A549 (cell line): ENCODE measurements at regions not wholly inside any gene's neighbourhood (a gene's known extent, or its start where the extent isn't known, plus 50 kb on each side); places are given as distances from the start of the nearest gene placed in this dataset.

Experiments used
- ATAC-seq, 2 experiments: fragments of 200-7000 bp in 1 of 2; fragments of >200 bp in 1 of 2; cut with Nextera tagmentation in 1 of 2; cut with Tn5 transposase in 1 of 2; 3 replicates each; pipeline versions ENCODE4 v1.8.0 to v1.9.1; 2018 to 2020; ENCODE audit warnings: mild to moderate bottlenecking in 1 of 2, moderate library complexity in 1 of 2
- CTCF ChIA-PET: fragments of 300-600 bp; sonication (Branson Sonifier 250); formaldehyde crosslinking; extraction: SDS; loops from one replicate; lab custom pipeline; 2021; ENCODE audit warnings: antibody characterized with exemption, inconsistent platforms; lab: Yijun Ruan, JAX
- POLR2A ChIA-PET: fragments of 350-600 bp; formaldehyde crosslinking; extraction: SDS; loops from one replicate; lab custom pipeline; 2021; ENCODE audit warnings: antibody characterized with exemption, inconsistent platforms; lab: Yijun Ruan, JAX
- DNase-seq, 2 experiments: peaks; one replicate each; pipeline versions ENCODE4 v3.0.0 to v3.0.0-alpha.2; 2011 to 2016; ENCODE audit warnings: low read depth in 1 of 2, low spot score in 1 of 2
- FAIRE-seq: peaks from 2 replicates; lab custom pipeline; 2011; peaks lifted over from hg19 to GRCh38; lab: Jason Lieb, UNC
- H3K27ac ChIP-seq, 2 experiments: fragments of >200 bp; sonication (Bioruptor Twin); formaldehyde crosslinking; 3 replicates each; pipeline ENCODE4 v1.5.1; 2016 to 2017
- H3K4me1 ChIP-seq: fragments of >200 bp; sonication (Bioruptor Twin); formaldehyde crosslinking; 3 replicates; pipeline ENCODE4 v1.6.1; 2016
- H3K4me2 ChIP-seq: fragments of >200 bp; sonication (Bioruptor Twin); formaldehyde crosslinking; 3 replicates; pipeline ENCODE4 v1.6.1; 2016
- H3K4me3 ChIP-seq: fragments of >200 bp; sonication (Bioruptor Twin); formaldehyde crosslinking; 3 replicates; pipeline ENCODE4 v1.5.1; 2016
- H3K9me3 ChIP-seq: fragments of >200 bp; sonication (Bioruptor Twin); formaldehyde crosslinking; 3 replicates; pipeline ENCODE4 v1.6.1; 2016
- CBX8 ChIP-seq: fragments of 200-600 bp; sonication (generic); IDR thresholded peaks from 2 replicates; pipeline ENCODE4 v1.6.1; 2016
- CEBPB ChIP-seq, 2 experiments: fragments of >200 bp in 1 of 2; sonication (Bioruptor Twin) in 1 of 2; formaldehyde crosslinking in 1 of 2; IDR thresholded peaks; 2 replicates each; pipeline ENCODE4 v1.6.1; 2012 to 2016
- CHD4 ChIP-seq: fragments of 200-600 bp; sonication (generic); IDR thresholded peaks from 2 replicates; pipeline ENCODE4 v1.6.1; 2016; ENCODE audit warnings: antibody characterized with exemption, mild to moderate bottlenecking, borderline replicate concordance
- EHF ChIP-seq: fragments of 250-450 bp; sonication (Bioruptor Pico); IDR thresholded peaks from 2 replicates; pipeline ENCODE4 v1.5.0; 2020; ENCODE audit warnings: mild to moderate bottlenecking
- EHMT2 ChIP-seq: fragments of 200-600 bp; sonication (generic); IDR thresholded peaks from 2 replicates; pipeline ENCODE4 v1.6.1; 2016; ENCODE audit warnings: antibody characterized with exemption, low read depth, mild to moderate bottlenecking, moderate library complexity
- ELK1 ChIP-seq: fragments of 150-350 bp; IDR thresholded peaks from 2 replicates; pipeline ENCODE4 v1.6.1; 2014; ENCODE audit warnings: low read depth, mild to moderate bottlenecking, low read length
- ESRRA ChIP-seq: fragments of 150-350 bp; IDR thresholded peaks from 2 replicates; pipeline ENCODE4 v1.6.1; 2014; ENCODE audit warnings: mild to moderate bottlenecking, low read length, borderline replicate concordance
- FOXS1 ChIP-seq: fragments of 250-450 bp; sonication (Bioruptor Pico); IDR thresholded peaks from 2 replicates; pipeline ENCODE4 v1.5.0; 2020; ENCODE audit warnings: mild to moderate bottlenecking, moderate library complexity
- GATA3 ChIP-seq: IDR thresholded peaks from 2 replicates; pipeline ENCODE4 v1.6.1; 2012; ENCODE audit warnings: borderline replicate concordance
- HDAC2 ChIP-seq: fragments of 200-600 bp; sonication (generic); IDR thresholded peaks from 2 replicates; pipeline ENCODE4 v1.6.1; 2016
- HES2 ChIP-seq: fragments of >200 bp; sonication (Bioruptor Twin); formaldehyde crosslinking; IDR thresholded peaks from 2 replicates; pipeline ENCODE4 v1.6.1; 2016
- KDM1A ChIP-seq: fragments of 200-600 bp; sonication (generic); IDR thresholded peaks from 2 replicates; pipeline ENCODE4 v1.6.1; 2016; ENCODE audit warnings: low read depth, mild to moderate bottlenecking
- MAFK ChIP-seq: fragments of 450-650 bp; IDR thresholded peaks from 2 replicates; pipeline ENCODE4 v1.6.1; 2014; ENCODE audit not compliant: partially characterized antibody
- RAD21 ChIP-seq, 2 experiments: fragments of >200 bp in 1 of 2; sonication (Bioruptor Twin) in 1 of 2; formaldehyde crosslinking in 1 of 2; IDR thresholded peaks in 1 of 2; conservative IDR thresholded peaks in 1 of 2; 2 replicates in 1 of 2; 3 replicates in 1 of 2; pipeline ENCODE4 v1.6.1; 2012 to 2018; ENCODE audit warnings: inconsistent platforms in 1 of 2
- RCOR1 ChIP-seq: fragments of 150-350 bp; IDR thresholded peaks from 2 replicates; pipeline ENCODE4 v1.6.1; 2014; ENCODE audit warnings: antibody characterized with exemption, low read length, low read depth
- SMC3 ChIP-seq: fragments of >200 bp; sonication (Bioruptor Twin); formaldehyde crosslinking; IDR thresholded peaks from 3 replicates; pipeline ENCODE4 v1.6.1; 2018; ENCODE audit warnings: inconsistent platforms
- SREBF2 ChIP-seq: fragments of 450-650 bp; IDR thresholded peaks from 2 replicates; pipeline ENCODE4 v1.6.1; 2014; ENCODE audit warnings: mild to moderate bottlenecking, moderate library complexity
- ZNF302 ChIP-seq: fragments of 250-450 bp; sonication (Bioruptor Pico); IDR thresholded peaks from 2 replicates; pipeline ENCODE4 v1.9.0; 2021; ENCODE audit warnings: inconsistent platforms, mild to moderate bottlenecking, moderate library complexity
- WGBS: methylation state at CpG from one replicate; pipeline ENCODE4 v1.1.6; 2017; ENCODE audit errors: missing lambda C conversion rate; 5-methylcytosine and 5-hydroxymethylcytosine counted together
- TF ChIP-seq, protein P1 (sequence below): fragments of >200 bp; sonication (Bioruptor Twin); formaldehyde crosslinking; IDR thresholded peaks from 3 replicates; pipeline ENCODE4 v1.6.1; 2016

GRCh38 chr5:63247651-63248050 lies 669.0 kb downstream of the LRRC70 start:
- DNase-seq (no peak), FAIRE-seq (no peak), ATAC-seq (no peak)
- Histone ChIP-seq H3K9me3 (no peaks in the 10 kb centered on the region), H3K4me1 (no peaks in the 10 kb centered on the region), H3K27ac (no peak overlapping the region), H3K4me2 (no peak overlapping the region), H3K4me3 (no peak overlapping the region)
- ChIA-PET CTCF (no interaction called here), POLR2A (no interaction called here)
- WGBS: 0% methylated on average over 1 of the region's 1 CpG
- no peak for TF ChIP-seq MAFK

- no peak for DNase-seq
- TF ChIP-seq HES2: no peak
- no peak for TF ChIP-seq ELK1
- no peak for TF ChIP-seq EHMT2
- no peak for TF ChIP-seq ZNF302
- no peak for TF ChIP-seq SMC3
- TF ChIP-seq SREBF2: no peak
- no peak for TF ChIP-seq EHF (CRISPR knock-in tag)
- Histone ChIP-seq H3K4me2 (no peak overlapping the region), H3K27ac (no peak overlapping the region), H3K4me1 (no peaks in the 10 kb centered on the region), H3K4me3 (no peak overlapping the region), H3K9me3 (no peaks in the 10 kb centered on the region)
- WGBS: 0% methylated on average over 1 of the region's 1 CpG
- ATAC-seq: no peak
- no peak for FAIRE-seq
- POLR2A ChIA-PET: no interaction called here
- CTCF ChIA-PET: no interaction called here
Observed at GRCh38 chr5:63245271-63245670, 666.7 kb downstream of the LRRC70 start.

GRCh38 chr5:63240063-63240755 lies 661.6 kb downstream of the LRRC70 start:
- ATAC-seq (no peak), FAIRE-seq (no peak), DNase-seq (no peak)
- TF ChIP-seq RCOR1 (no peak), CEBPB (IDR thresholded peaks at IDR 0.05) (no peak), KDM1A (no peak), GATA3 (no peak), CBX8 (no peak)
- H3K4me1 ChIP-seq: no peaks in the 10 kb centered on the region
- POLR2A ChIA-PET: no interaction called here
- H3K4me2 ChIP-seq: no peak overlapping the region
- CTCF ChIA-PET: interaction anchor here (1.1 kb wide), 1 partner anchor 10 kb away, joined by 3 read pairs; no protein-coding TSS in a partner anchor
- H3K4me3 ChIP-seq: no peak overlapping the region
- H3K27ac ChIP-seq: no peak overlapping the region
- WGBS: 14% methylated on average over 8 of the region's 8 CpGs
- no peaks in the 10 kb centered on the region for H3K9me3 ChIP-seq

- ChIA-PET CTCF (interaction anchor here (0.7 to 1.4 kb wide), 2 partner anchors 12 to 436 kb away, joined by 3 read pairs; no protein-coding TSS in a partner anchor), POLR2A (no interaction called here)
- DNase-seq (no peak), FAIRE-seq (no peak), ATAC-seq (no peak)
- 3% methylated on average over 3 of the region's 3 CpGs for WGBS
- no peak overlapping the region for H3K4me3 ChIP-seq
- no peaks in the 10 kb centered on the region for H3K9me3 ChIP-seq
- no peaks in the 10 kb centered on the region for H3K4me1 ChIP-seq
- no peak overlapping the region for H3K27ac ChIP-seq
- TF ChIP-seq SREBF2 (no peak), FOXS1 (CRISPR knock-in tag) (no peak), ESRRA (no peak), RAD21 (conservative IDR thresholded peaks at IDR 0.05 in 1 of 2, IDR thresholded peaks at IDR 0.05 in 1 of 2) (no peak), CHD4 (no peak), HDAC2 (no peak), HES2 (no peak)
- TF ChIP-seq, protein P1, sequence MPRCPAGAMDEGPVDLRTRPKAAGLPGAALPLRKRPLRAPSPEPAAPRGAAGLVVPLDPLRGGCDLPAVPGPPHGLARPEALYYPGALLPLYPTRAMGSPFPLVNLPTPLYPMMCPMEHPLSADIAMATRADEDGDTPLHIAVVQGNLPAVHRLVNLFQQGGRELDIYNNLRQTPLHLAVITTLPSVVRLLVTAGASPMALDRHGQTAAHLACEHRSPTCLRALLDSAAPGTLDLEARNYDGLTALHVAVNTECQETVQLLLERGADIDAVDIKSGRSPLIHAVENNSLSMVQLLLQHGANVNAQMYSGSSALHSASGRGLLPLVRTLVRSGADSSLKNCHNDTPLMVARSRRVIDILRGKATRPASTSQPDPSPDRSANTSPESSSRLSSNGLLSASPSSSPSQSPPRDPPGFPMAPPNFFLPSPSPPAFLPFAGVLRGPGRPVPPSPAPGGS: no peak
- no peak overlapping the region for H3K4me2 ChIP-seq
Observed at GRCh38 chr5:63233911-63234310, 655.3 kb downstream of the LRRC70 start.
